HG03469 (cell line): ENCODE measurements at regions not wholly inside any gene's neighbourhood (a gene's known extent, or its start where the extent isn't known, plus 50 kb on each side); places are given as distances from the start of the nearest gene placed in this dataset.
"Not testable (repeated sequence)": the region's sequence is repeated elsewhere in the genome, so short reads cannot be mapped to it uniquely, and the experiment has no call there.

ENCODE experiments used
- ATAC-seq: cut with Tn5 transposase; IDR thresholded peaks from one replicate; pipeline ENCODE4 v1.9.1; 2021; ENCODE audit warnings: mild to moderate bottlenecking, moderate library complexity, moderate number of reproducible peaks; ENCODE audit not compliant: unreplicated experiment

DNA sequence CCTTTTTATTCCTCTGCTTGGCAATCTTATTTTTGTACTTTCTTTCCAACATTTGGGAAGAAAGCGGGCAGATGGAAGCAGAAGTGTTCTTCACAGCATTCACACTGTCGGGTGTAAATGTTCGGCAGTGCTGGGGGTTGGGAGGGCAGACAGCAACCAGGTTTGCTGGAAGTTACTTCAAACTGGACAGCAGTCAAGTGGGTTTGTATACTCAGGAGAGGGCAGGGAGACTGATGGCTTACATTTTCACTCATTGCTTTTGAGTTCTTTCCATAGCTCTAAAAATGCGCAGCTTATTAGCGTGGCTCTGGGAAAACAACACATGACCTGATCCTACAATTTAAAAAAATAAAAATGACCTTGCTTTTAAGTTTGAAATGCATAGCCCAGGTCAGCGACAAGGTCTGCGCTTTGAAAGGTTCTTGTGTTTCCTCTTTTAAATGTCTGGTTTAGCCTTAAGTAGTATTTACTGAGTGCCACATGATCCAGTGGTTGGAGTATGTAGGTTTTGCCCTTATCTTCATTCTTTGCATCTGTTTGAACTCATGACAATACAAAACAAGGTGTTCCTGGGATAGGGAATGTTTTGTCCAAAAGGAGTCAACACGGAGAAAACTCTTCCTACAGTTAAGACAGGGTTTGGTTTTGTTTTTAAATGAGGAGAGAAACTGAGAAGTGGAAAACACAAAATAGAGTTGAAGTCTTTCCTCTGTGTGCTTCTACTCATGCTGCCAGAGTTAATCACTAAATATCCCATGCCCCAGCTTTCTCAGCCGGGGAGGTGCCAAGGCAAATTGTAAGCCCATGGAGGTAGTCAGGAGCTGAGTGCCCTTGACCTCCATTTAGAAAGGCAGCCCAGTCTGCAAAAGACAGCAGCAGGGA lies 132.7 kb upstream of the DMRT1 start:
- no peak for ATAC-seq

DNA sequence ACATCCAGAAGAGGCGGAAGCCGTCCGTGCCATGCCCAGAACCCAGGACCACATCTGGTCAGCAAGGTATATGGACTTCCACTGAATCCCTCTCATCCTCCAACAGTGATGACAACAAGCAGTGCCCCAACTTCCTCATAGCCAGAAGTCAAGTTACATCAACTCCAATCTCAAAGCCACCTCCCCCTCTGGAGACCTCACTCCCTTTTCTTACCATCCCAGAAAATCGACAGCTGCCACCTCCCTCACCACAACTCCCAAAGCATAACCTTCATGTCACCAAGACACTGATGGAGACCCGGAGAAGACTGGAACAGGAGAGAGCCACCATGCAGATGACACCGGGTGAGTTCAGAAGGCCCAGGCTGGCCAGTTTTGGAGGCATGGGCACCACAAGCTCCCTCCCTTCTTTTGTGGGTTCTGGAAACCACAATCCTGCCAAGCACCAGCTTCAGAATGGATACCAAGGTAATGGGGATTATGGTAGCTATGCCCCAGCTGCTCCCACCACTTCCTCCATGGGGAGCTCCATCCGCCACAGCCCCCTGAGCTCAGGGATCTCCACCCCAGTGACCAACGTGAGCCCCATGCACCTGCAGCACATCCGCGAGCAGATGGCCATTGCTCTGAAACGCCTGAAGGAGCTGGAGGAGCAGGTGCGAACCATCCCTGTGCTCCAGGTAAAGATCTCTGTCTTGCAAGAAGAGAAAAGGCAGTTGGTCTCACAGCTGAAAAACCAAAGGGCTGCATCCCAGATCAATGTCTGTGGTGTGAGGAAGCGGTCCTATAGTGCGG lies 130.3 kb upstream of the DMRT1 start:
- ATAC-seq = no peak

DNA sequence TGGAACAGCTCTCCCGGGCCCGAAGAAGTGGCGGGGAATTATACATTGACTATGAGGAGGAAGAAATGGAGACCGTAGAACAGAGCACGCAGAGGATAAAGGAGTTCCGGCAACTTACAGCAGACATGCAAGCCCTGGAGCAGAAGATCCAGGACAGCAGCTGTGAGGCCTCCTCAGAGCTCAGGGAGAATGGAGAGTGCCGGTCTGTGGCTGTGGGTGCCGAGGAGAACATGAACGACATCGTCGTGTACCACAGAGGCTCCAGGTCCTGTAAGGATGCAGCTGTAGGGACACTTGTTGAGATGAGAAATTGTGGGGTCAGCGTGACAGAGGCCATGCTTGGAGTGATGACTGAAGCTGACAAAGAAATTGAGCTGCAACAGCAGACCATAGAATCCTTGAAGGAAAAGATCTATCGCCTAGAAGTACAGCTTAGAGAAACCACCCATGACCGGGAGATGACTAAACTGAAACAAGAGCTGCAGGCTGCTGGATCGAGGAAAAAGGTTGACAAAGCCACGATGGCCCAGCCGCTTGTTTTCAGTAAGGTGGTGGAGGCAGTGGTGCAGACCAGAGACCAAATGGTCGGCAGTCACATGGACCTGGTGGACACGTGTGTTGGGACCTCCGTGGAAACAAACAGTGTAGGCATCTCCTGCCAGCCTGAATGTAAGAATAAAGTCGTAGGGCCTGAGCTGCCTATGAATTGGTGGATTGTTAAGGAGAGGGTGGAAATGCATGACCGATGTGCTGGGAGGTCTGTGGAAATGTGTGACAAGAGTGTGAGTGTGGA lies 129.5 kb upstream of the DMRT1 start:
- ATAC-seq = no peak

DNA sequence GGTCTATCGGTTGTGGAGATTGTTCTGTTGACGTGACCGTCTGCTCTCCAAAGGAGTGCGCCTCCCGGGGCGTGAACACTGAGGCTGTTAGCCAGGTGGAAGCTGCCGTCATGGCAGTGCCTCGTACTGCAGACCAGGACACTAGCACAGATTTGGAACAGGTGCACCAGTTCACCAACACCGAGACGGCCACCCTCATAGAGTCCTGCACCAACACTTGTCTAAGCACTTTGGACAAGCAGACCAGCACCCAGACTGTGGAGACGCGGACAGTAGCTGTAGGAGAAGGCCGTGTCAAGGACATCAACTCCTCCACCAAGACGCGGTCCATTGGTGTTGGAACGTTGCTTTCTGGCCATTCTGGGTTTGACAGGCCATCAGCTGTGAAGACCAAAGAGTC lies 128.9 kb upstream of the DMRT1 start:
- ATAC-seq = no peak

DNA sequence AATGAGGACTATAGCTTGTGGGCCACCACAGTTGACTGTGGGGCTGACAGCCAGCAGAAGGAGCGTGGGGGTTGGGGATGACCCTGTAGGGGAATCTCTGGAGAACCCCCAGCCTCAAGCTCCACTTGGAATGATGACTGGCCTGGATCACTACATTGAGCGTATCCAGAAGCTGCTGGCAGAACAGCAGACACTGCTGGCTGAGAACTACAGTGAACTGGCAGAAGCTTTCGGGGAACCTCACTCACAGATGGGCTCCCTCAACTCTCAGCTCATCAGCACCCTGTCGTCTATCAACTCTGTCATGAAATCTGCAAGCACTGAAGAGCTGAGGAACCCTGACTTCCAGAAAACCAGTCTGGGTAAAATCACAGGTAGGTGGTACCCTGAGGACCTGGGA lies 128.4 kb upstream of the DMRT1 start:
- no peak for ATAC-seq

DNA sequence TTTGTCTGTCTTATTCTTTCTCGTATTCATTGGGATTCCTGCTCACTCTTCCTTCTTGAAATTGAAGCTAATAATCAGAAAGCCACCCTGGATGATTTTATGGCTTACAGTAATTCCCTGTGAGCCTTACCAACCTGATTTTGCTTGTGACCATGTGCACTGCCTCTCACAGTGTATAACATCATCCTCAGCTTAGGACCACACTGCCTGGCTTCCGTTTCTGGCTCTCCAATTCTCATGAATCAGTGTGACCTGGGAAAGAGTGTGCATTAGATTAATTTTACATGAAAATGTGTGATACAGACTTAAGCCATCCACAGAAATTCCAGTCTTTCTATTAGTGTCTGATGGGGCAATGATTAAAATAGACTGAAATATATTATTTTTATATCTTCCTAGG lies 126.8 kb upstream of the DMRT1 start:
- no peak for ATAC-seq

DNA sequence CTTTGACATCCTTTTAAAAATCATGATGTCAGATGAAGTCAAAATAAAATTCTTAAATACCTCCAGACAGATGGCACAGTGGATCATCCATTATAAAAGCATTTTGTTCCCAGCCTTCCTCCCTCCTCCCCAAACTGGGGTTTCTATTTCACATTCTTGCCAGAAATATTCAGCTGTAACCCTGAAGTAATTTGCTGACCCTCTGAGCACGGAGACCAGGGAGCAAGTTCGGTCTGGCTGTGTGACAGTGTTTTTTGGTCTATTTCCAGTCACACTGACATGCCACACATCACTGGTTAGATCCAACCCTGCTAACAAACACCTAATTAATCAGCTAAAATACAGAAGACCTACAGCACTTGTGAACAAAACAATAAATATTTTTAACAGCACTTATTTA lies 126.2 kb upstream of the DMRT1 start:
- ATAC-seq = no peak

DNA sequence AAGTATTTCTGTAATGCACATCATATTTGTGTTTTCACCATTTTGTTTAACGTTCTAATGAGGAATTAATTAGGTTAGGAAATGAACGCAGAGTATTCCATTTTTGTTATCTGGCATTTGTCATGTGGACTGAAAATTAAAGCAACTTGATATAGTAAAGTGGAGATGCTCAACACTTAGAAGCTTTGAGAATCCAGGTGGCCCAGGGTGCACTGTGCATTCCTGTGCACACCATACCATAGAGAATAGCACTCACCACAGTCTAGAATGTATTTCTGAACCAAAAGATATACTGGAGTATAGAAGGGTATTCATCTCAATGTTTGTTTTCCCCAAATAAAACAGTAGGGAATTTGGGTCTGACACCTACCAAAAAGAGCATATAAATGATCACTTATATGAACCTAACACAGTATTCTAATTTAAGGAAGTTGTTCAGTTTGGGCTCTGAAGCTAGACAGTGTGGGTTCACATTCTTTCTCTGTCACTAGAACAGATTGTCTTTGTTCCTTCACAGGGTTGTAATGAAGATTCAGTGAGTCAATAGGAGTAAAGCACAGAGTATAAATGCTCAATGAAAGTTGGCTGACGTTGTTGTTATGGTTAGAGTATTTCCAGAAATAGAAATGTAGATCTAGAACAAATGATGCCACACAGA lies 125.6 kb upstream of the DMRT1 start:
- ATAC-seq = no peak

DNA sequence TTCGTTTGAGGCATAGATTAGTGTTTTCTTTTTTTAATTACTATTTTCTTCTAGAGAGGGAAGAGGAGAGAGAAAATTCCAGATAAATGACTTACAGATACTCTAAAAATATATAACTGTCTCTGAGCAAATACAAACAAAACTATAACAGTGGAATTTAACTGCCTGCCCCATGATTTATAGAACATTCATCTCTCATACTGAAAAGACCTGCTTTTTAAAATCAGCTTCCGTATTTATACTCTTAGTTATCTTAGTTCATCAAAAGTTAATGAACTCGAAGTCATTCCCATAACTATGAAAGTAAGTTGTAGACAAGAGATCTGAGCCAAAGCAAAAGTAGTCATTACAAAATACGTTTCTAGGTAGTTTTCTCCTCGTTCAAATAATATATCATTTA lies 123.8 kb upstream of the DMRT1 start:
- ATAC-seq = no peak

DNA sequence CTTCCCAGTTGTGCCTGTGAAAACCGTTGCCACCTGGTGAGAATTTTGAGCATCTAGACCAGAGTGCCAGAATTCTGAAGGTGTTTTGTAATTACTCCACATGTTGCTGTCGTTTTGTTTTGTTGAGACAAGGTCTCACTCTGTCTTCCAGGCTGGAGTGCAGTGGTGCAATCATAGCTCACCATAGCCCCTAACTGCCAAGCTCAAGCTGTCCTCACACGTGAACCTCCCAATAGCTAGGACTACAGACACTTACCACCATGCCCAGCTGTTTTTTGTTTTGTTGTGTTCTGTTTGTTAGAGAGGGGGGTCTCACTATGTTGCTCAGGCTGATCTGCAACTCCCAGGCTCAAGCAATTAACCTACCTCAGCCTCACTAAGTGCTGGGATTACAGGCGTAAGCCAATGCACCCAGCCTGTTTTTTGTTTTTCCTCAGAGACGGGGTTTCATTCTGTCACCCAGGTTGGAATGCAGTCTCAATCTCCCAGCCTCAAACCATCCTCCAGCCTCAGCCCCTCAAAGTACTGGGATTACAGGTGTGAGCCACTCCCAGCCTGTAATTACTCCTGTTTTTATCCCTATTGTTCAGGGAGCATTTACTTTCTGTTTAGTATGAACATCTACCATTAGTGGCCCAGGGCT lies 121.1 kb upstream of the DMRT1 start:
- ATAC-seq = no peak

DNA sequence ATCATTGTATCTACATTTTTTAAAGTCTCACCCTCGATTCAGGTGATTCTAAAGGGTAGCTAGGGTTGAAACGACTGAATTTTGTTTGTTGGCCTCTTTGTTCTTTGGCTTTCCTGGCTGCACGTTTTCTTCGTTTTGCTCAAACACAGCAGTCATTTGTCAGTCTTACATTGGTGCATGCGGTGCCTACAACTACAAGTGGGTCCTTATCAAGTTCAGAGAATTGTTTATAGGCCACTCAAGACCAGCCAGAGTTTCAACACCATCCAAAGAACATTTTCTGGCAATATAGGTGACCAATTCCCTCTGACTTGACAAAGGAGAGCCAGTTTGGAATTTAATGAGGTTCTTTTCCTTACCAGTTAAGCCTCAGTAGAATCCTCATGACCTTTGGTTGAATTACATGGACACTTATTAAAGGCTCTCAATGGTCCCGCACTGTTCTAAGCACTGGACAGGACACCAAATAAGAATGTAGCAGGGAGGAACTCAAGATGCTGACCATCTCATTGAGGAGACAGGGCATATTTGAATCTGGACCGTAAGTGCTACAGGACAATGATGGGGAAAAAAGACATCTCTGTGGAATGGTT lies 119.0 kb upstream of the DMRT1 start:
- ATAC-seq = no peak

DNA sequence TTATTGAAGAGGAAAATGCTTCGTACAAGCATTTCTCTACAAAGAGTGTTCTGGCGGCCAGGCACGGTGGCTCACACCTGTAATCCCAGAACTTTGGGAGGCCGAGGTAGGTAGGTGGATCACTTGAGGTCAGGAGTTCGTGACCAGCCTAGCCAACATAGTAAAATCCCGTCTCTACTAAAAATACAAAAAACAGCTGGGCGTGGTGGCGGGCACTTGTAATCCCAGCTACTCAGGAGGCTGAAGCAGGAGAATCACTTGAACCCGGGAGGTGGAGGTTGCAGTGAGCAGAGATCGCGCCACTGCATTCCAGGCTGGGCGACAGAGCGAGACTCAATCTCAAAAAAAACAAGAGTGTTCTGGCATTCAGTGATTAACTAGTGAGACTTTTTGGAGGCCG lies 117.0 kb upstream of the DMRT1 start:
- ATAC-seq = not testable (repeated sequence)

DNA sequence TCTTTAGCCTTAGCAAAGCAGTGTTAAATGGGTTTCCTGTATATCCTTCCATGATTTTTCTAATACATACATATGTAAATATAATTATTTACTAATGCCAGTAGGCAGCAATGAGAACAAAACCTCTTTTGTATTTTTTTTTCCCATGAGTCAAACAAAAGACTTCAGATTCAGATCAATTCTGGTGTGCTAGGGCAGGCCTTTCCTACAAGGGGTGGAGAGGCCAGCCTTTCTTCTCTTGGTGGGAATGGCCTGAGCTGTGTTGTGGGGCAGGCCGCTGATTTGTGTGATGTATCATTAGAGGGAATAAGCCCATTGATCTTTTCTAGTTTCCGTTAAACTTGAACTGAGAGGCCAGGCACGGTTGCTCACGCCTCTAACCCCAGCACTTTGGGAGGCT lies 115.5 kb upstream of the DMRT1 start:
- no peak for ATAC-seq

DNA sequence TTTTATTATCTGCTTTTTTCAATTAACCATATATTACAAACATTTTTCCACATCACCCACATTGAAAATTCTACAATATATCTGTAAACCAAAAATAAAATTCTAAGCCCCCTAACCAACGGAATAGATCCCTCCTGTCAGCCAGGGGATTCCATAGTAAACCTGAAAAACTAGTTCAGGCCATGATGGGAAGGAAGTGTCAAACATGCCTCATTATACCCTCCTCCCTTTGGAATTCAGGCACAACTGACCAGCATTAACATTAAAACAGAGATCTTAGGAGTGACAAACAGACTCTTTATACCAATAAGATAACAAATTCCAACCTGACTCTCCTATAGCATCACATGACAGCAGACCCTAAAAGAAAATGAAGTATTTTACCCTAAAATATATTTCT lies 113.7 kb upstream of the DMRT1 start:
- ATAC-seq = no peak

DNA sequence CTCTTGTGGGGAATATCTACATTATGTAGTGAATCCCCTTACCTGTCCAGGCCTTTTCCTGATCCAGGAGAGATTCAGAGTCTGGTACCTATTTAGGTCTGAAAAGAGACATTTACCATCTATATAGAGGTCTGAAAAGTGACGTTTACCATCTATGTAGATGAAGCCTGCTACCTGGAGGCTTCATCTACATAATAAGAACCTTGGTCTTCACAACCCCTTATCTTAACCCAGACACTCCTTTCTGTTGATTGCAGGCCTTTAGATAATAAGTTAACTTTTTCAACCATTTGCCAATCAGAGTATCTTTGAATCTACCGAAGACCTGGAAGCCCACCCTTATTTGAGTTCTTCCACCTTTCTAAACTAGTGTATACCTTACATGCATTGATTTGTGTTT lies 113.0 kb upstream of the DMRT1 start:
- ATAC-seq = no peak

DNA sequence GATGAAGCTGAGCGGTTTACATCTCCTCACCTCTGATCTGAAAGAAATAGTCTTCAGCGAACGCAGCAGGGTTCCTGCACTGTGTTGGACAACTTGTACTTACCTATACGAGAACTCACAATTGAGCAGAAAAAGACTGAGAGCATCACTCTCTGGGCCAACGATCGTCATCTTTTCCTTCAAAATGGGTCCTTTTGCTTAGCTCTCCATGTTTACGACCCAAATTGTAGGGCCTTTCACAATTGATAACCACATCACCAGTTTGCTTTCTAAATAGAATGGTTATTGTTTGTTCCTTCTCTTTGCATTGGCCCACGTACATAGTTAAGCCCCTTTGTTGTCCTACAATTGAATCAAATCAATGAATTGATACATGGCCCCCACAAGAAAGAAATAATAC lies 110.0 kb upstream of the DMRT1 start:
- no peak for ATAC-seq

DNA sequence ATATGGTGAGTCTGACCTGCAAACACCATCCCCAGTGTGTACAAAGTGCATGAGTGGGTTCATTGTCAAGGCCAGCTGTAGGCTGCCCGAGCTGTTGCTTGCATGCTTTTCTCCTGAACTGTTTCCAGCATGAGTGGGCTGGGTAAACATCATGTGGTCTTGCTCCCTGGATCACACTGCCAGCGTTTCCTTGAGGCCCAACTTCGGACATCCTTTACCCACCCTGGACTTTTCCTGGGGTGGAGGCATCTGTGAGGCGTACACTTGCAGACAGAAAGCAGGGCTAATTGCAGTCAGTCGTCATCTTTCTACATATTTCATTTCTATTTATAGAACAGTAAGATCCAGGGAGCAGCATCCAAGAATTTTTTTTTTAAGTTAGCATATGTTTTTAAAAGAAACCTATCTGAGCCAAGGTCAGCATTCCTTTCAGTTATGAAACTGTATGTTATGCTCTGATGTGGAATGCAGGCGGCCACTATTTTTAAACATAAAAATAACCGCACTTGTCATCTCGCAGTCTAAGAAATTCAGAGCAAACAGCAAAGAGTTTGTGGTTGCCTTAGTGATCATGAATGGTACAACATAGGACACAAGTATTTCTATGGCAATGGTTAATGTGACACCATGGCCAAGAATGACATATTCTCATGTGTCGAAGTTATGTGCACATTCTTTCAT lies 106.5 kb upstream of the DMRT1 start:
- no peak for ATAC-seq

DNA sequence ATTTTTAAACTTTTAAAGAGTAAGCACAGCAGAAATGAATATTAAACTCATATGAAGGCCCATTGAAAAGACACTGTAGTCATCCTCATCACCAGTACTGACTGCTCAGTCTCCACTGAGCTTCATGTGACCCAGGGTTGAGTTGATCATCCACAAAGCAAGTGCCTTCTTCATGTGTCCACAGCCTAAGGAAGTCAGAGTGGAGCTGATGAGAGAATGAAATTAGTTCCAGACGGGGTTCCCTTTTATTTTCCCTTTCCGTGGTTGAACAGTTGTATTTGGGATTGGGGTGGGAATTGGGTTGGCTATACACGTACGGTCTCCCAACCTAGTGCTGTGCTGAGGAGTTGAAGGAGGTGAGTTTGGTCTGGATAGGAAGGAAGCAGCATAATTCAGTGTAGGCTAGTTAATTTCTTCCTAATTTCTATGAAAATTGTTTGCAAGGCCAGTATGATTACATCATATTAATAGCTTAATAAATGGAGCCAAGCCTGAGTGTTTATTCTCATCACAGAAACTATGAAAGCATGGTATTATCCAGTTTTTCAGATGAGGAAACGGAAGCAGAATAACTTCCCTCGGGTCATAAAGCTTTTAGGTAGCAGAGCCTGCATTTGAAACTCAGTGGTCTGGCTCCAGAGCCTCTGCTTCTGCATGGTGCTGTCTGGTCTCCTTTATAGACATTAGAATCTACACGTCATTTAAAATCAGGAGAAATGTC lies 103.9 kb upstream of the DMRT1 start:
- ATAC-seq = no peak
